H9 (cell line): ENCODE measurements at regions not wholly inside any gene's neighbourhood (a gene's known extent, or its start where the extent isn't known, plus 50 kb on each side); places are given as distances from the start of the nearest gene placed in this dataset.

Experiments
- DNase-seq: peaks from one replicate; pipeline ENCODE4 v3.0.0-alpha.2; 2017
- H2AFZ ChIP-seq: one replicate; pipeline ENCODE4 v1.6.1; 2013; ENCODE audit warnings: mild to moderate bottlenecking, low read length, control low read depth, moderate library complexity
- H2AK5ac ChIP-seq: 2 replicates; pipeline ENCODE4 v1.6.1; 2013; ENCODE audit warnings: low read length, control low read depth, mixed read lengths; ENCODE audit not compliant: insufficient read length
- H2BK120ac ChIP-seq: one replicate; pipeline ENCODE4 v1.6.1; 2013; ENCODE audit warnings: low read depth, mild to moderate bottlenecking, low read length, control low read depth, inconsistent platforms; ENCODE audit not compliant: poor library complexity, severe bottlenecking
- H2BK12ac ChIP-seq: 2 replicates; pipeline ENCODE4 v1.6.1; 2013; ENCODE audit warnings: low read length, control low read depth, mixed read lengths, low read depth; ENCODE audit not compliant: insufficient read length
- H2BK15ac ChIP-seq: 2 replicates; pipeline ENCODE4 v1.6.1; 2013; ENCODE audit warnings: low read depth, low read length, control low read depth
- H2BK20ac ChIP-seq: one replicate; pipeline ENCODE4 v1.6.1; 2013; ENCODE audit warnings: low read depth, mild to moderate bottlenecking, low read length, control low read depth, inconsistent platforms; ENCODE audit not compliant: poor library complexity, severe bottlenecking
- H2BK5ac ChIP-seq: 2 replicates; pipeline ENCODE4 v1.6.1; 2013; ENCODE audit warnings: low read length, control low read depth, mixed read lengths; ENCODE audit not compliant: insufficient read length
- H3K14ac ChIP-seq: 2 replicates; pipeline ENCODE4 v1.6.1; 2013; ENCODE audit warnings: low read length, control low read depth; ENCODE audit not compliant: insufficient read depth
- H3K18ac ChIP-seq: 2 replicates; pipeline ENCODE4 v1.6.1; 2013; ENCODE audit warnings: low read depth, mild to moderate bottlenecking, mixed read lengths, low read length, control low read depth; ENCODE audit not compliant: insufficient read length
- H3K23ac ChIP-seq: 2 replicates; pipeline ENCODE4 v1.6.1; 2013; ENCODE audit warnings: low read length, control low read depth, mixed read lengths, low read depth; ENCODE audit not compliant: insufficient read length
- H3K23me2 ChIP-seq: 2 replicates; pipeline ENCODE4 v1.6.1; 2013; ENCODE audit warnings: low read depth, mild to moderate bottlenecking, mixed read lengths, low read length, control low read depth; ENCODE audit not compliant: insufficient read length, poor library complexity, severe bottlenecking
- H3K27ac ChIP-seq: 2 replicates; pipeline ENCODE4 v1.5.1; 2013; ENCODE audit warnings: low read length, control low read depth, mixed read lengths, low read depth; ENCODE audit not compliant: insufficient read length
- H3K27me3 ChIP-seq: 2 replicates; pipeline ENCODE4 v1.6.1; 2013; ENCODE audit warnings: low read length, control low read depth, inconsistent platforms; ENCODE audit not compliant: insufficient read depth
- H3K4ac ChIP-seq: 2 replicates; pipeline ENCODE4 v1.6.1; 2013; ENCODE audit warnings: low read depth, mild to moderate bottlenecking, control low read depth, inconsistent platforms, low read length, moderate library complexity
- H3K4me1 ChIP-seq: 2 replicates; pipeline ENCODE4 v1.6.1; 2013; ENCODE audit warnings: low read length, control low read depth, inconsistent platforms; ENCODE audit not compliant: insufficient read depth
- H3K4me2 ChIP-seq: 2 replicates; pipeline ENCODE4 v1.6.1; 2013; ENCODE audit warnings: low read length, control low read depth, mixed read lengths; ENCODE audit not compliant: insufficient read length, insufficient read depth
- H3K56ac ChIP-seq: 2 replicates; pipeline ENCODE4 v1.6.1; 2013; ENCODE audit warnings: low read depth, mild to moderate bottlenecking, mixed read lengths, low read length, control low read depth; ENCODE audit not compliant: insufficient read length
- H3K79me1 ChIP-seq: 2 replicates; pipeline ENCODE4 v1.6.1; 2013; ENCODE audit warnings: low read depth, mild to moderate bottlenecking, moderate library complexity, low read length, control low read depth, inconsistent platforms; ENCODE audit not compliant: insufficient read depth, poor library complexity, severe bottlenecking
- H3K79me2 ChIP-seq: 2 replicates; pipeline ENCODE4 v1.6.1; 2013; ENCODE audit warnings: low read length, control low read depth, inconsistent platforms; ENCODE audit not compliant: insufficient read depth
- H3K9ac ChIP-seq: 2 replicates; pipeline ENCODE4 v1.6.1; 2013; ENCODE audit warnings: low read length, control low read depth, mixed read lengths; ENCODE audit not compliant: insufficient read length; ENCODE audit errors: extremely low read depth
- H3K9me3 ChIP-seq: one replicate; pipeline ENCODE4 v1.6.1; 2013; ENCODE audit warnings: low read depth, low read length, inconsistent platforms; ENCODE audit not compliant: control insufficient read depth
- H3T11ph ChIP-seq: one replicate; pipeline ENCODE4 v1.6.1; 2013; ENCODE audit warnings: mild to moderate bottlenecking, low read length, control low read depth, inconsistent platforms
- H4K20me1 ChIP-seq: one replicate; pipeline ENCODE4 v1.6.1; 2013; ENCODE audit not compliant: control insufficient read depth, insufficient read length, insufficient read depth
- H4K5ac ChIP-seq: 2 replicates; pipeline ENCODE4 v1.6.1; 2013; ENCODE audit warnings: low read depth, mild to moderate bottlenecking, mixed read lengths, low read length, control low read depth; ENCODE audit not compliant: insufficient read length
- H4K8ac ChIP-seq: replicated peaks from 2 replicates; pipeline ENCODE4 v1.6.1; 2013; ENCODE audit warnings: low read length, control low read depth, mixed read lengths, low read depth; ENCODE audit not compliant: insufficient read length
- H4K91ac ChIP-seq: 2 replicates; pipeline ENCODE4 v1.6.1; 2013; ENCODE audit warnings: low read depth, mild to moderate bottlenecking, moderate library complexity, mixed read lengths, low read length, control low read depth; ENCODE audit not compliant: insufficient read length
- H3K27ac Mint-ChIP-seq, 3 experiments: 2 replicates in 2 of 3; 3 replicates in 1 of 3; pipeline ENCODE4 v1.8.0; 2020 to 2021; ENCODE audit warnings: mixed read lengths in 3 of 3, mild to moderate bottlenecking in 1 of 3, moderate library complexity in 1 of 3
- H3K27me3 Mint-ChIP-seq: 2 replicates; pipeline ENCODE4 v1.8.0; 2021; ENCODE audit warnings: low read depth, mild to moderate bottlenecking, moderate library complexity, mixed read lengths
- H3K36me3 Mint-ChIP-seq, 3 experiments: 2 replicates in 2 of 3; 3 replicates in 1 of 3; pipeline ENCODE4 v1.8.0; 2020 to 2021; ENCODE audit warnings: low read depth in 3 of 3, mixed read lengths in 3 of 3; ENCODE audit not compliant: insufficient read depth in 1 of 3
- H3K4me1 Mint-ChIP-seq, 2 experiments: 2 replicates each; pipeline ENCODE4 v1.8.0; 2020; ENCODE audit warnings: mixed read lengths in 2 of 2
- H3K4me3 Mint-ChIP-seq, 2 experiments: 2 replicates in 1 of 2; 3 replicates in 1 of 2; pipeline ENCODE4 v1.8.0; 2020 to 2021; ENCODE audit warnings: mild to moderate bottlenecking in 2 of 2, mixed read lengths in 2 of 2, moderate library complexity in 1 of 2
- H3K9me3 Mint-ChIP-seq, 2 experiments: 2 replicates in 1 of 2; 3 replicates in 1 of 2; pipeline ENCODE4 v1.8.0; 2020; ENCODE audit warnings: mild to moderate bottlenecking in 2 of 2, mixed read lengths in 2 of 2, moderate library complexity in 1 of 2
- WGBS: extraction: QIAGEN DNeasy Blood & Tissue Kit; methylation state at CpG from one replicate; pipeline ENCODE4 v1.1.7; 2013; ENCODE audit warnings: missing lambda C conversion rate, low lambda C conversion rate, mixed read lengths; ENCODE audit not compliant: insufficient read length; ENCODE audit errors: extremely low coverage; 5-methylcytosine and 5-hydroxymethylcytosine counted together
- TF ChIP-seq, protein P1 (sequence below): fragments of 200-600 bp; sonication (generic); conservative IDR thresholded peaks from 3 replicates; pipeline ENCODE4 v1.8.0; 2021; ENCODE audit warnings: antibody characterized with exemption, mild to moderate bottlenecking

DNA sequence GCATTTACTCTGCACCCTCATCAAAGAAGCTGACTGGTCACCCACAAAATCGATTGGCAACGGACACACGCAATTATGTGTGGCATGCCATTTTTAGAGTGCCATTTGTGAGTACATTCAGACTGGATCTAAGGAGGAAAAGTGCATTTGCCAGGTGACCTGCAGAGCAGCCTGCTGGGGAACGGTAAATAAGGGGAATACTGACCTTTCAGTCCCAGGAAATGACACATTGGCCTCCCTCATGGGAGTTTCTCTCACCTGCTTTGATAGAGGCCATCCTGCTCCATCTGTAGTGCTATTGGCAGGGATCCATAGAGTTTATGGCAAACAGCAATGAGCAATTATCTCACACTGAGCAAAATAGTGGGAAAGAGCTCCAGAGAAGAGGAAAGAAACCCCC, 127.8 kb downstream of the DDX53 start:
- H3K36me3 Mint-ChIP-seq, result peaks cover 2 to 13% (median 8%) of the 10 kb centered on the region in 3 experiments; a peak in 5 of 7 replicates
- H3K27ac Mint-ChIP-seq, result peak overlapping the region in 1 of 3 experiments; percentile 33; a peak in 2 of 7 replicates

More for the DNA sequence above, 127.8 kb downstream of the DDX53 start:
- H3K27me3 Mint-ChIP-seq, result no peaks in the 10 kb centered on the region
- Histone ChIP-seq H2BK120ac (no peak overlapping the region), H4K5ac (no peak overlapping the region), H3K14ac (no peak overlapping the region), H3K9me3 (no peaks in the 10 kb centered on the region), H3T11ph (no peak overlapping the region), H4K91ac (no peak overlapping the region), H3K9ac (no peak overlapping the region), H2AFZ (no peak overlapping the region), H3K4ac (no peak overlapping the region), H2AK5ac (no peak overlapping the region), H3K79me2 (no peaks in the 10 kb centered on the region), H3K4me1 (peaks cover 3% of the 10 kb centered on the region), H2BK15ac (no peak overlapping the region), H3K27ac (no peak overlapping the region), H3K23ac (no peak overlapping the region), H4K20me1 (no peaks in the 10 kb centered on the region), H3K27me3 (no peaks in the 10 kb centered on the region), H2BK12ac (no peak overlapping the region), H2BK5ac (no peak overlapping the region), H3K56ac (no peak overlapping the region), H3K23me2 (no peaks in the 10 kb centered on the region), H3K4me2 (no peak overlapping the region), H3K18ac (no peak overlapping the region), H2BK20ac (no peak overlapping the region), H4K8ac (no peak overlapping the region), H3K79me1 (no peaks in the 10 kb centered on the region)
- DNase-seq, result no peak
- WGBS, result no CpG with 5 or more reads among the region's 4 CpGs
- peaks cover 24 to 31% of the 10 kb centered on the region in 2 experiments for H3K4me1 Mint-ChIP-seq
- H3K4me3 Mint-ChIP-seq, result no peak overlapping the region
- TF ChIP-seq, protein P1, sequence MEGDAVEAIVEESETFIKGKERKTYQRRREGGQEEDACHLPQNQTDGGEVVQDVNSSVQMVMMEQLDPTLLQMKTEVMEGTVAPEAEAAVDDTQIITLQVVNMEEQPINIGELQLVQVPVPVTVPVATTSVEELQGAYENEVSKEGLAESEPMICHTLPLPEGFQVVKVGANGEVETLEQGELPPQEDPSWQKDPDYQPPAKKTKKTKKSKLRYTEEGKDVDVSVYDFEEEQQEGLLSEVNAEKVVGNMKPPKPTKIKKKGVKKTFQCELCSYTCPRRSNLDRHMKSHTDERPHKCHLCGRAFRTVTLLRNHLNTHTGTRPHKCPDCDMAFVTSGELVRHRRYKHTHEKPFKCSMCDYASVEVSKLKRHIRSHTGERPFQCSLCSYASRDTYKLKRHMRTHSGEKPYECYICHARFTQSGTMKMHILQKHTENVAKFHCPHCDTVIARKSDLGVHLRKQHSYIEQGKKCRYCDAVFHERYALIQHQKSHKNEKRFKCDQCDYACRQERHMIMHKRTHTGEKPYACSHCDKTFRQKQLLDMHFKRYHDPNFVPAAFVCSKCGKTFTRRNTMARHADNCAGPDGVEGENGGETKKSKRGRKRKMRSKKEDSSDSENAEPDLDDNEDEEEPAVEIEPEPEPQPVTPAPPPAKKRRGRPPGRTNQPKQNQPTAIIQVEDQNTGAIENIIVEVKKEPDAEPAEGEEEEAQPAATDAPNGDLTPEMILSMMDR, result no peak
- H3K9me3 Mint-ChIP-seq, result peaks cover 12 to 37% of the 10 kb centered on the region in 2 experiments
